PFSK-1 (cell line): ENCODE measurements at regions not wholly inside any gene's neighbourhood (a gene's known extent, or its start where the extent isn't known, plus 50 kb on each side); places are given as distances from the start of the nearest gene placed in this dataset.

ENCODE experiments used
- POLR2AphosphoS5 ChIP-seq: IDR thresholded peaks from 2 replicates; pipeline ENCODE4 v1.6.1; 2012; ENCODE audit warnings: low read depth, mild to moderate bottlenecking, control low read depth, low read length, moderate library complexity
- TAF1 ChIP-seq: IDR thresholded peaks from 2 replicates; pipeline ENCODE4 v1.6.1; 2012; ENCODE audit warnings: low read length, control low read depth, borderline replicate concordance; ENCODE audit not compliant: insufficient read depth

- TF ChIP-seq POLR2AphosphoS5 (no peak), TAF1 (no peak)
Measured at GRCh38 chr13:88937384-88937783, 1266.2 kb downstream of the SLITRK5 start.
